ENCODE measurements at regions not wholly inside any gene's neighbourhood (a gene's known extent, or its start where the extent isn't known, plus 50 kb on each side); places are given as distances from the start of the nearest gene placed in this dataset.

- DNase-seq (ENCODE audit: low read depth): no peak
Observed at GRCh38 chr11:93963072-93963471, 58.1 kb upstream of the HEPHL1 start.

- DNase-seq (ENCODE audit: low read depth): no peak
Observed at GRCh38 chr11:93967258-93967657, 53.9 kb upstream of the HEPHL1 start.

- no peak for DNase-seq (ENCODE audit: low read depth)
Observed at GRCh38 chr11:93967944-93968343, 53.2 kb upstream of the HEPHL1 start.

GRCh38 chr11:93969925-93970922, 50.9 kb upstream of the HEPHL1 start:
- no peak for DNase-seq (ENCODE audit: low read depth)
